ENCODE measurements at regions not wholly inside any gene's neighbourhood (a gene's known extent, or its start where the extent isn't known, plus 50 kb on each side); places are given as distances from the start of the nearest gene placed in this dataset.

GRCh38 chr4:64715741-64716140 is 306.5 kb upstream of the TECRL start:
- peaks cover 11% of the 10 kb centered on the region for H3K4me1 Mint-ChIP-seq
- H3K27ac Mint-ChIP-seq, result peak overlapping the region; percentile 32
- DNase-seq, result no peak
- no peak for TF ChIP-seq CTCF (IDR thresholded peaks at IDR 0.05)
- no peaks in the 10 kb centered on the region for H3K36me3 Mint-ChIP-seq (ENCODE audit: low read depth)
- no peak overlapping the region for H3K4me3 Mint-ChIP-seq
- peaks cover 7% of the 10 kb centered on the region for H3K27me3 Mint-ChIP-seq (ENCODE audit: low read depth, poor library complexity)
- H3K9me3 Mint-ChIP-seq, result peaks cover 23% of the 10 kb centered on the region

- Mint-ChIP-seq H3K4me1 (peaks cover 11% of the 10 kb centered on the region), H3K36me3 (ENCODE audit: low read depth) (no peaks in the 10 kb centered on the region), H3K4me3 (no peak overlapping the region), H3K9me3 (peaks cover 16% of the 10 kb centered on the region), H3K27me3 (ENCODE audit: low read depth, poor library complexity) (peaks cover 7% of the 10 kb centered on the region), H3K27ac (no peak overlapping the region)
- TF ChIP-seq CTCF (IDR thresholded peaks at IDR 0.05), result peak; percentile 71
- no peak for DNase-seq
Measured at GRCh38 chr4:64713256-64713840, 304.1 kb upstream of the TECRL start.

- peaks cover 11% of the 10 kb centered on the region for H3K4me1 Mint-ChIP-seq
- H3K27ac Mint-ChIP-seq, result no peak overlapping the region
- TF ChIP-seq CTCF (IDR thresholded peaks at IDR 0.05), result no peak
Measured at GRCh38 chr4:64712590-64712989, 303.3 kb upstream of the TECRL start.

GRCh38 chr4:64705989-64706388 is 296.7 kb upstream of the TECRL start:
- Mint-ChIP-seq H3K4me1 (no peaks in the 10 kb centered on the region), H3K36me3 (ENCODE audit: low read depth) (no peaks in the 10 kb centered on the region), H3K4me3 (no peak overlapping the region), H3K27me3 (ENCODE audit: low read depth, poor library complexity) (no peaks in the 10 kb centered on the region), H3K27ac (no peak overlapping the region), H3K9me3 (peaks cover 5% of the 10 kb centered on the region)
- TF ChIP-seq CTCF (IDR thresholded peaks at IDR 0.05), result no peak
- DNase-seq, result no peak

More at GRCh38 chr4:64712590-64712989, 303.3 kb upstream of the TECRL start:
- peaks cover 7% of the 10 kb centered on the region for H3K27me3 Mint-ChIP-seq (ENCODE audit: low read depth, poor library complexity)
- DNase-seq, result no peak
- no peaks in the 10 kb centered on the region for H3K36me3 Mint-ChIP-seq (ENCODE audit: low read depth)
- H3K9me3 Mint-ChIP-seq, result peaks cover 8% of the 10 kb centered on the region
- no peak overlapping the region for H3K4me3 Mint-ChIP-seq

- DNase-seq, result no peak
- H3K27ac Mint-ChIP-seq, result no peak overlapping the region
Measured at GRCh38 chr4:64698171-64698570, 288.9 kb upstream of the TECRL start.

More at GRCh38 chr4:64698171-64698570, 288.9 kb upstream of the TECRL start:
- Mint-ChIP-seq H3K9me3 (no peaks in the 10 kb centered on the region), H3K36me3 (ENCODE audit: low read depth) (no peaks in the 10 kb centered on the region), H3K4me3 (no peak overlapping the region), H3K27me3 (ENCODE audit: low read depth, poor library complexity) (no peaks in the 10 kb centered on the region), H3K4me1 (no peaks in the 10 kb centered on the region)
- TF ChIP-seq CTCF (IDR thresholded peaks at IDR 0.05), result no peak

Measured in nephron progenitor cell (in vitro differentiated cells).